ENCODE measurements at regions not wholly inside any gene's neighbourhood (a gene's known extent, or its start where the extent isn't known, plus 50 kb on each side); places are given as distances from the start of the nearest gene placed in this dataset.

DNA sequence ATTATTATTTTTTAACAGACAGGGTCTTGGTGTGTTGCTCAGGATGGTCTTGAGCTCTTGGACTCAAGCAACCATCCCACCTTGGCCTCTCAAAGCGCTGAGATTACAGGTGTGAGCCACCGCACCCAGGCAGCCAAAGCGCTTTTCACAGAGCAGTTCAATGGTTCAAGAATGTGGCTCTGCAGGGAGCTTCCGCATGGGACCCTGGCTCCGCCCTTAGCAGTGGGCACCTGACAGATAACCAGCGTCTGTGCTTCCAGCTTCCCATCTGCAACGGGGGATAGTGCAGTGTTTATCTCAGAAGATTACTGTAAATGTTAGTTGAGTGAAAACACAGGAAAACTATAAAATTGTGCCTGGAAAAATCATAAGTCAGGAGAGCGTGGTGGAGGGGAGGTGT is 99.4 kb downstream of the KCNJ12 start:
- Histone ChIP-seq H3K79me1 (ENCODE audit: insufficient read depth, low read depth, low read length, poor library complexity, severe bottlenecking) (no peaks in the 10 kb centered on the region), H2BK20ac (ENCODE audit: low read depth, low read length, poor library complexity, severe bottlenecking) (no peak overlapping the region), H3K9ac (ENCODE audit: extremely low read depth, insufficient read length, low read length) (no peak overlapping the region), H3K79me2 (ENCODE audit: insufficient read depth, low read length) (no peaks in the 10 kb centered on the region), H4K20me1 (ENCODE audit: control insufficient read depth, insufficient read depth, insufficient read length) (no peaks in the 10 kb centered on the region), H4K91ac (ENCODE audit: insufficient read length, low read depth, low read length) (no peak overlapping the region), H3K23ac (ENCODE audit: insufficient read length, low read depth, low read length) (no peak overlapping the region), H2BK120ac (ENCODE audit: low read depth, low read length, poor library complexity, severe bottlenecking) (no peak overlapping the region), H2BK15ac (ENCODE audit: low read depth, low read length) (no peak overlapping the region), H4K8ac (replicated peaks; ENCODE audit: insufficient read length, low read depth, low read length) (no peak overlapping the region), H3K4ac (ENCODE audit: low read depth, low read length) (no peak overlapping the region), H3K27me3 (ENCODE audit: insufficient read depth, low read length) (no peaks in the 10 kb centered on the region), H4K5ac (ENCODE audit: insufficient read length, low read depth, low read length) (no peak overlapping the region), H3K4me2 (ENCODE audit: insufficient read depth, insufficient read length, low read length) (no peak overlapping the region), H3T11ph (ENCODE audit: low read length) (no peak overlapping the region), H3K23me2 (ENCODE audit: insufficient read length, low read depth, low read length, poor library complexity, severe bottlenecking) (no peaks in the 10 kb centered on the region), H3K14ac (ENCODE audit: insufficient read depth, low read length) (no peak overlapping the region), H2AFZ (ENCODE audit: low read length) (no peak overlapping the region), H3K27ac (ENCODE audit: insufficient read length, low read depth, low read length) (no peak overlapping the region), H3K56ac (ENCODE audit: insufficient read length, low read depth, low read length) (no peak overlapping the region), H3K9me3 (ENCODE audit: control insufficient read depth, low read depth, low read length) (no peaks in the 10 kb centered on the region), H2BK5ac (ENCODE audit: insufficient read length, low read length) (no peak overlapping the region), H2AK5ac (ENCODE audit: insufficient read length, low read length) (no peak overlapping the region), H2BK12ac (ENCODE audit: insufficient read length, low read depth, low read length) (no peak overlapping the region), H3K4me1 (ENCODE audit: insufficient read depth, low read length) (no peaks in the 10 kb centered on the region), H3K18ac (ENCODE audit: insufficient read length, low read depth, low read length) (no peak overlapping the region)
- H3K9me3 Mint-ChIP-seq = peaks cover 7 to 10% of the 10 kb centered on the region in 2 experiments; a peak in 4 of 5 replicates
- no peak overlapping the region for H3K4me3 Mint-ChIP-seq
- H3K27ac Mint-ChIP-seq = no peak overlapping the region
- peaks cover 26% of the 10 kb centered on the region for H3K27me3 Mint-ChIP-seq (ENCODE audit: low read depth)
- WGBS (ENCODE audit: extremely low coverage, insufficient read length, low lambda C conversion rate) = no CpG with 5 or more reads among the region's 8 CpGs
- peaks cover 13 to 16% of the 10 kb centered on the region in 2 experiments for H3K4me1 Mint-ChIP-seq
- TF ChIP-seq, protein P1, sequence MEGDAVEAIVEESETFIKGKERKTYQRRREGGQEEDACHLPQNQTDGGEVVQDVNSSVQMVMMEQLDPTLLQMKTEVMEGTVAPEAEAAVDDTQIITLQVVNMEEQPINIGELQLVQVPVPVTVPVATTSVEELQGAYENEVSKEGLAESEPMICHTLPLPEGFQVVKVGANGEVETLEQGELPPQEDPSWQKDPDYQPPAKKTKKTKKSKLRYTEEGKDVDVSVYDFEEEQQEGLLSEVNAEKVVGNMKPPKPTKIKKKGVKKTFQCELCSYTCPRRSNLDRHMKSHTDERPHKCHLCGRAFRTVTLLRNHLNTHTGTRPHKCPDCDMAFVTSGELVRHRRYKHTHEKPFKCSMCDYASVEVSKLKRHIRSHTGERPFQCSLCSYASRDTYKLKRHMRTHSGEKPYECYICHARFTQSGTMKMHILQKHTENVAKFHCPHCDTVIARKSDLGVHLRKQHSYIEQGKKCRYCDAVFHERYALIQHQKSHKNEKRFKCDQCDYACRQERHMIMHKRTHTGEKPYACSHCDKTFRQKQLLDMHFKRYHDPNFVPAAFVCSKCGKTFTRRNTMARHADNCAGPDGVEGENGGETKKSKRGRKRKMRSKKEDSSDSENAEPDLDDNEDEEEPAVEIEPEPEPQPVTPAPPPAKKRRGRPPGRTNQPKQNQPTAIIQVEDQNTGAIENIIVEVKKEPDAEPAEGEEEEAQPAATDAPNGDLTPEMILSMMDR (conservative IDR thresholded peaks at IDR 0.05) = no peak
- DNase-seq = peak; percentile 68
- H3K36me3 Mint-ChIP-seq (ENCODE audit: insufficient read depth in 1 of 3, low read depth in 3 of 3) = peaks cover 2 to 4% (median 2%) of the 10 kb centered on the region in 3 experiments; a peak in 5 of 7 replicates

Data from H9 (cell line).